Esophagus squamous epithelium (tissue), 4 donors: ENCODE measurements at regions not wholly inside any gene's neighbourhood (a gene's known extent, or its start where the extent isn't known, plus 50 kb on each side); places are given as distances from the start of the nearest gene placed in this dataset.

Experiments
- CTCF ChIP-seq, 6 experiments: fragments of 450-650 bp in 4 of 6; fragments of 200-600 bp in 2 of 6; sonication (generic) in 2 of 6; IDR thresholded peaks; one replicate each; pipeline ENCODE4 v1.5.1; 2016 to 2019; ENCODE audit warnings: antibody characterized with exemption in 6 of 6, mild to moderate bottlenecking in 4 of 6, moderate library complexity in 4 of 6
- POLR2A ChIP-seq, 4 donors: fragments of 450-650 bp; IDR thresholded peaks; one replicate each; pipeline ENCODE4 v1.6.1; 2017; ENCODE audit warnings: antibody characterized with exemption in 4 of 4, mild to moderate bottlenecking in 4 of 4, moderate library complexity in 3 of 4

DNA sequence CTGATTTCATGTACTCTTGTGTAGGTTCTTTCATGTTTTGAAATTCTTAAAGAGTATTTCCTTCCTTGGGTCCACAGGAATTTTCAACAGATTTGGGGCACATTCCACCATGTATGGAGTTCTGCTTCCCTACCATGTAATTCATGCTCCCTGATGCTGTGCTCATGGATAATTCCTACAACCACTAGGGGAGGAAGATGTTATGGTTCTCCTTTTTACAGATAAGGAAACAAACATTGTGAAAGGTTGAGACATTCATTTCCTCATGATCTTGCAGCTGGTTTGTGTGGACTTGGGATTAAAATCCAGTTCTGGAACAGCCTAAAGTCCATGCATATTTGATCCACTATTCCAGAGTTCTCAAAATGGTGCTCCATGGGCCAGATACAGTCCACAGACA is 174.9 kb upstream of the FRMD4B start:
- no peak for TF ChIP-seq POLR2A (IDR thresholded peaks at IDR 0.05)
- peak in 1 of 6 experiments; percentile 21 for TF ChIP-seq CTCF (IDR thresholded peaks at IDR 0.05)
